HEK293 (cell line): ENCODE measurements at regions not wholly inside any gene's neighbourhood (a gene's known extent, or its start where the extent isn't known, plus 50 kb on each side); places are given as distances from the start of the nearest gene placed in this dataset.
"Not testable (repeated sequence)": the region's sequence is repeated elsewhere in the genome, so short reads cannot be mapped to it uniquely, and the experiment has no call there.

Experiments
- CTCF ChIA-PET: fragments of 350-600 bp; formaldehyde crosslinking; extraction: SDS; loops from one replicate; lab custom pipeline; 2021; ENCODE audit warnings: antibody characterized with exemption; lab: Yijun Ruan, JAX
- POLR2A ChIA-PET: fragments of 300-600 bp; formaldehyde crosslinking; extraction: SDS; loops from one replicate; lab custom pipeline; 2020; ENCODE audit warnings: antibody characterized with exemption, inconsistent platforms; lab: Yijun Ruan, JAX
- H3K27ac ChIP-seq: fragments of 200-500 bp; sonication (Bioruptor generic); 2 replicates; pipeline ENCODE4 v1.5.1; 2014; ENCODE audit warnings: low read depth, low read length, control low read depth, inconsistent platforms; ENCODE audit errors: extremely low read depth
- H3K36me3 ChIP-seq, 2 experiments: fragments of 200-500 bp in 1 of 2; sonication (Bioruptor generic) in 1 of 2; 1 replicate in 1 of 2; 2 replicates in 1 of 2; pipeline ENCODE4 v1.5.1; 2014 to 2017; ENCODE audit warnings: inconsistent platforms in 2 of 2, low read length in 2 of 2; ENCODE audit not compliant: control insufficient read depth in 2 of 2, insufficient read depth in 1 of 2
- H3K4me1 ChIP-seq: fragments of 200-500 bp; sonication (Bioruptor generic); 2 replicates; pipeline ENCODE4 v1.5.1; 2014; ENCODE audit warnings: mild to moderate bottlenecking, low read length, inconsistent platforms; ENCODE audit not compliant: control insufficient read depth, insufficient read depth
- H3K4me3 ChIP-seq: 2 replicates; pipeline ENCODE4 v1.5.1; 2011; ENCODE audit warnings: low read depth, mild to moderate bottlenecking, control low read depth, low read length, moderate library complexity
- H3K9me3 ChIP-seq: fragments of 200-500 bp; sonication (Bioruptor generic); 2 replicates; pipeline ENCODE4 v1.5.1; 2014; ENCODE audit warnings: low read depth, low read length, inconsistent platforms; ENCODE audit not compliant: control insufficient read depth, insufficient read depth
- FEZF1 ChIP-seq: fragments of 450-650 bp; formaldehyde crosslinking; IDR thresholded peaks from 2 replicates; pipeline ENCODE4 v1.5.1; 2016; ENCODE audit warnings: missing biosample characterization, missing genetic modification characterization
- MEIS1 ChIP-seq: sonication (generic); formaldehyde crosslinking; IDR thresholded peaks from 2 replicates; pipeline ENCODE4 v1.8.1; 2022; ENCODE audit warnings: missing genetic modification reagents, mild to moderate bottlenecking, borderline replicate concordance
- SETDB1 ChIP-seq: IDR thresholded peaks from one replicate; pipeline ENCODE4 v1.6.1; 2017; ENCODE audit warnings: mild to moderate bottlenecking, low read length, moderate library complexity, mixed read lengths; ENCODE audit not compliant: insufficient read length
- ZBTB17 ChIP-seq: fragments of 450-650 bp; formaldehyde crosslinking; IDR thresholded peaks from 2 replicates; pipeline ENCODE4 v1.5.1; 2016; ENCODE audit warnings: missing biosample characterization, missing genetic modification characterization
- ZBTB49 ChIP-seq: fragments of 450-650 bp; formaldehyde crosslinking; IDR thresholded peaks from 2 replicates; pipeline ENCODE4 v1.5.1; 2016; ENCODE audit warnings: missing biosample characterization, missing genetic modification characterization, low read depth
- ZFP41 ChIP-seq: fragments of 450-650 bp; formaldehyde crosslinking; IDR thresholded peaks from 2 replicates; pipeline ENCODE4 v1.5.1; 2016; ENCODE audit warnings: missing biosample characterization, missing genetic modification characterization, borderline replicate concordance
- ZNF112 ChIP-seq: fragments of 450-650 bp; formaldehyde crosslinking; IDR thresholded peaks from 2 replicates; pipeline ENCODE4 v1.5.0; 2017; ENCODE audit warnings: missing biosample characterization, missing genetic modification characterization
- ZNF175 ChIP-seq: fragments of 450-650 bp; formaldehyde crosslinking; IDR thresholded peaks from 2 replicates; pipeline ENCODE4 v1.5.1; 2016; ENCODE audit warnings: missing biosample characterization, missing genetic modification characterization
- ZNF223 ChIP-seq: fragments of 450-650 bp; formaldehyde crosslinking; IDR thresholded peaks from 2 replicates; pipeline ENCODE4 v1.5.1; 2016; ENCODE audit warnings: missing biosample characterization, missing genetic modification characterization
- ZNF266 ChIP-seq: fragments of 450-650 bp; formaldehyde crosslinking; IDR thresholded peaks from 2 replicates; pipeline ENCODE4 v1.5.1; 2016; ENCODE audit warnings: missing biosample characterization, missing genetic modification characterization, low read depth
- ZNF274 ChIP-seq, 2 experiments: fragments of 200-500 bp in 1 of 2; fragments of 450-650 bp in 1 of 2; sonication (Bioruptor generic) in 1 of 2; formaldehyde crosslinking in 1 of 2; IDR thresholded peaks; 2 replicates each; pipeline versions ENCODE4 v1.5.1 to v1.6.1; 2014 to 2016; ENCODE audit warnings: borderline replicate concordance in 1 of 2, inconsistent platforms in 1 of 2, low read length in 1 of 2, missing biosample characterization in 1 of 2, missing genetic modification characterization in 1 of 2
- ZNF324 ChIP-seq: fragments of 450-650 bp; formaldehyde crosslinking; IDR thresholded peaks from 2 replicates; pipeline ENCODE4 v1.5.1; 2016; ENCODE audit warnings: missing biosample characterization, missing genetic modification characterization
- ZNF341 ChIP-seq: fragments of 450-650 bp; formaldehyde crosslinking; IDR thresholded peaks from 2 replicates; pipeline ENCODE4; 2016; ENCODE audit warnings: low read depth, missing biosample characterization, missing genetic modification characterization
- ZNF37A ChIP-seq: fragments of 450-650 bp; IDR thresholded peaks from 2 replicates; pipeline ENCODE4 v1.5.1; 2018; ENCODE audit warnings: missing biosample characterization, missing genetic modification characterization
- ZNF391 ChIP-seq: fragments of 450-650 bp; formaldehyde crosslinking; IDR thresholded peaks from 2 replicates; pipeline ENCODE4 v1.5.1; 2016; ENCODE audit warnings: low read depth, missing biosample characterization, missing genetic modification characterization, borderline replicate concordance
- ZNF404 ChIP-seq: fragments of 450-650 bp; formaldehyde crosslinking; IDR thresholded peaks from 2 replicates; pipeline ENCODE4 v1.5.1; 2017; ENCODE audit warnings: missing biosample characterization, missing genetic modification characterization
- ZNF416 ChIP-seq: fragments of 450-650 bp; formaldehyde crosslinking; IDR thresholded peaks from 2 replicates; pipeline ENCODE4 v1.5.1; 2016; ENCODE audit warnings: missing biosample characterization, missing genetic modification characterization
- ZNF426 ChIP-seq: fragments of 450-650 bp; formaldehyde crosslinking; IDR thresholded peaks from 2 replicates; pipeline ENCODE4 v1.5.1; 2017; ENCODE audit warnings: missing biosample characterization, missing genetic modification characterization, mild to moderate bottlenecking, inconsistent platforms, moderate library complexity
- ZNF510 ChIP-seq: fragments of 450-650 bp; formaldehyde crosslinking; IDR thresholded peaks from 2 replicates; pipeline ENCODE4 v1.5.1; 2018; ENCODE audit warnings: mild to moderate bottlenecking, missing genetic modification characterization, missing biosample characterization; ENCODE audit not compliant: insufficient replicate concordance
- ZNF626 ChIP-seq: fragments of 450-650 bp; sonication (Bioruptor Pico); formaldehyde crosslinking; IDR thresholded peaks from 2 replicates; pipeline ENCODE4 v1.5.1; 2018; ENCODE audit warnings: missing biosample characterization, missing genetic modification characterization, inconsistent platforms
- ZNF629 ChIP-seq: fragments of 450-650 bp; formaldehyde crosslinking; IDR thresholded peaks from 2 replicates; pipeline ENCODE4 v1.5.1; 2017; ENCODE audit warnings: missing biosample characterization, missing genetic modification characterization
- ZNF658 ChIP-seq: fragments of 450-650 bp; formaldehyde crosslinking; IDR thresholded peaks from 2 replicates; pipeline ENCODE4; 2016; ENCODE audit warnings: missing biosample characterization, missing genetic modification characterization
- ZNF701 ChIP-seq: fragments of 450-650 bp; formaldehyde crosslinking; IDR thresholded peaks from 2 replicates; pipeline ENCODE4 v1.5.1; 2016; ENCODE audit warnings: missing biosample characterization, missing genetic modification characterization
- ZNF837 ChIP-seq: fragments of 450-650 bp; formaldehyde crosslinking; IDR thresholded peaks from 2 replicates; pipeline ENCODE4 v1.5.1; 2016; ENCODE audit warnings: missing biosample characterization, missing genetic modification characterization
- ZSCAN16 ChIP-seq: fragments of 450-650 bp; formaldehyde crosslinking; IDR thresholded peaks from 2 replicates; pipeline ENCODE4 v1.5.1; 2016; ENCODE audit warnings: missing biosample characterization, missing genetic modification characterization
- ZSCAN4 ChIP-seq: fragments of 450-650 bp; formaldehyde crosslinking; IDR thresholded peaks from 2 replicates; pipeline ENCODE4 v1.5.1; 2017; ENCODE audit warnings: missing biosample characterization, missing genetic modification characterization
- ZSCAN5A ChIP-seq: fragments of 450-650 bp; formaldehyde crosslinking; IDR thresholded peaks from 2 replicates; pipeline ENCODE4 v1.5.1; 2016; ENCODE audit warnings: missing biosample characterization, missing genetic modification characterization

- Histone ChIP-seq H3K36me3 (no peaks in the 10 kb centered on the region), H3K9me3 (no peaks in the 10 kb centered on the region), H3K4me3 (no peak overlapping the region), H3K27ac (no peak overlapping the region), H3K4me1 (no peaks in the 10 kb centered on the region)
- TF ChIP-seq ZNF391 (tag by site-specific recombination) (no peak), ZNF324 (tag by site-specific recombination) (no peak), ZNF701 (tag by site-specific recombination) (no peak), ZNF658 (tag by site-specific recombination) (no peak), ZNF112 (tag by site-specific recombination) (no peak), ZSCAN4 (tag by site-specific recombination) (no peak), ZNF274 (IDR thresholded peaks at IDR 0.05; ENCODE audit: low read length) (no peak), ZNF274 (tag by site-specific recombination; IDR thresholded peaks at IDR 0.05; ENCODE audit: borderline replicate concordance) (no peak), ZNF175 (no peak), ZNF223 (tag by site-specific recombination) (no peak), ZNF266 (tag by site-specific recombination) (no peak), ZSCAN16 (tag by site-specific recombination) (no peak), ZNF626 (tag by site-specific recombination) (no peak)
- ChIA-PET POLR2A (no interaction called here), CTCF (interaction anchor here (0.9 kb wide), 1 partner anchor 132 kb away, joined by 3 read pairs; no protein-coding TSS in a partner anchor)
Observed at GRCh38 chrX:26915064-26915463, 548.1 kb downstream of the PPP4R3C start.

- no peaks in the 10 kb centered on the region for H3K36me3 ChIP-seq
- H3K4me3 ChIP-seq = no peak overlapping the region
- CTCF ChIA-PET = no interaction called here
- POLR2A ChIA-PET = no interaction called here
- TF ChIP-seq ZNF701 (tag by site-specific recombination) (no peak), MEIS1 (no peak), ZNF837 (tag by site-specific recombination) (no peak), ZSCAN5A (tag by site-specific recombination) (no peak), ZNF416 (tag by site-specific recombination) (no peak), ZBTB17 (no peak)
- H3K27ac ChIP-seq = no peak overlapping the region
- H3K9me3 ChIP-seq = no peaks in the 10 kb centered on the region
- H3K4me1 ChIP-seq = no peaks in the 10 kb centered on the region
Observed at GRCh38 chrX:26914232-26914631, 548.9 kb downstream of the PPP4R3C start.

GRCh38 chrX:26911785-26912184 is 551.4 kb downstream of the PPP4R3C start:
- CTCF ChIA-PET, H3K9me3 ChIP-seq, POLR2A ChIA-PET, H3K4me1 ChIP-seq, H3K4me3 ChIP-seq, H3K36me3 ChIP-seq, H3K27ac ChIP-seq: not testable (repeated sequence)

- Histone ChIP-seq H3K9me3 (no peaks in the 10 kb centered on the region), H3K27ac (no peak overlapping the region), H3K4me1 (no peaks in the 10 kb centered on the region), H3K36me3 (no peaks in the 10 kb centered on the region), H3K4me3 (no peak overlapping the region)
- ChIA-PET POLR2A (no interaction called here), CTCF (no interaction called here)
- TF ChIP-seq ZNF404 (tag by site-specific recombination) (no peak), ZBTB49 (tag by site-specific recombination) (no peak), ZNF37A (tag by site-specific recombination) (no peak), ZNF426 (no peak), FEZF1 (no peak), ZNF629 (tag by site-specific recombination) (no peak), SETDB1 (no peak), ZNF341 (tag by site-specific recombination) (no peak), ZFP41 (no peak), ZNF510 (tag by site-specific recombination) (no peak)
Observed at GRCh38 chrX:26909728-26910127, 553.4 kb downstream of the PPP4R3C start.
